ENCODE measurements at regions not wholly inside any gene's neighbourhood (a gene's known extent, or its start where the extent isn't known, plus 50 kb on each side); places are given as distances from the start of the nearest gene placed in this dataset.

DNA sequence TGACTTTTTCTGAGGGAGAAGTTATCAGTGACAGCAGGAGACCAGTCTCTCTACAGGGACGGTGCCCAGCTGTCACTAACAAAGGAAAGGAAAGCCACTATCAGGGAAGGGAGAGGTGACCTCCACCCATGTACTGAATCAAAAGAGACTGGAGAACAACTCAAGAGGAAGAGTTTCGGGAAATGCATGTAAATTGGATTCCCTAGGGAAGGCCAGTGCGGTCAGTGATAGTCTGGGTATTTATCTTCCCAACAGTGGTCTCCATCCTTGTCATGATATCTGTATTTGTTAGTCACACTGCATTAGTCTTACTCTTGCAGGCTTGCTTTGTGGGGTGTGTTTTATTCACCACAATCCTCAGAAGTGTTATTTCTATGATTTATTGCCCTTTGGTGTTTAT is 193.4 kb upstream of the KIRREL3 start:
- no peak overlapping the region for H3K27ac Mint-ChIP-seq
- TF ChIP-seq, protein P1, sequence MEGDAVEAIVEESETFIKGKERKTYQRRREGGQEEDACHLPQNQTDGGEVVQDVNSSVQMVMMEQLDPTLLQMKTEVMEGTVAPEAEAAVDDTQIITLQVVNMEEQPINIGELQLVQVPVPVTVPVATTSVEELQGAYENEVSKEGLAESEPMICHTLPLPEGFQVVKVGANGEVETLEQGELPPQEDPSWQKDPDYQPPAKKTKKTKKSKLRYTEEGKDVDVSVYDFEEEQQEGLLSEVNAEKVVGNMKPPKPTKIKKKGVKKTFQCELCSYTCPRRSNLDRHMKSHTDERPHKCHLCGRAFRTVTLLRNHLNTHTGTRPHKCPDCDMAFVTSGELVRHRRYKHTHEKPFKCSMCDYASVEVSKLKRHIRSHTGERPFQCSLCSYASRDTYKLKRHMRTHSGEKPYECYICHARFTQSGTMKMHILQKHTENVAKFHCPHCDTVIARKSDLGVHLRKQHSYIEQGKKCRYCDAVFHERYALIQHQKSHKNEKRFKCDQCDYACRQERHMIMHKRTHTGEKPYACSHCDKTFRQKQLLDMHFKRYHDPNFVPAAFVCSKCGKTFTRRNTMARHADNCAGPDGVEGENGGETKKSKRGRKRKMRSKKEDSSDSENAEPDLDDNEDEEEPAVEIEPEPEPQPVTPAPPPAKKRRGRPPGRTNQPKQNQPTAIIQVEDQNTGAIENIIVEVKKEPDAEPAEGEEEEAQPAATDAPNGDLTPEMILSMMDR (IDR thresholded peaks at IDR 0.05): no peak

DNA sequence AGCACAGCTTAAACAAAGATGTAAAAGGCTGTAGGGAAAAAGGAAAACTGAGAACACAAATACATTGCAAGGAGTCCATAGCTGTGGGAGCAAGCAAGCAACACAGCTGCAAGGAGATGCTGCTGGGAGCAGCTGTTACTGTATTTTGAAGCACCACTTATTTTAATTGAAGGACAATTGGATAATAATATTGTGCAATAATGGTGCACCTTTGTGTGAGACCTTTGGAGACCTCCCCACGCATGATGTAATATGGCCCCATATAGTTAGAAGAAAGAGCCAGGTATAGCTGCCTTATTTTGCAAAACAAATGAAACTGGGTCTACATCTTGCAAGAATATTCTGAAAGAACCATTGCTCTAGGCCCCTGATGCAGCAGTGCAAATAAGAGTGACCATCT is 191.1 kb upstream of the KIRREL3 start:
- Mint-ChIP-seq H3K4me1 (ENCODE audit: low read depth) (no peaks in the 10 kb centered on the region), H3K36me3 (ENCODE audit: low read depth) (no peaks in the 10 kb centered on the region), H3K27ac (no peak overlapping the region), H3K4me3 (no peak overlapping the region), H3K27me3 (ENCODE audit: insufficient read depth) (peaks cover 18% of the 10 kb centered on the region), H3K9me3 (no peaks in the 10 kb centered on the region)
- TF ChIP-seq, protein P1 (IDR thresholded peaks at IDR 0.05): no peak
- no peak for DNase-seq

More for the DNA sequence above, 193.4 kb upstream of the KIRREL3 start:
- H3K36me3 Mint-ChIP-seq (ENCODE audit: low read depth): no peaks in the 10 kb centered on the region
- peaks cover 18% of the 10 kb centered on the region for H3K27me3 Mint-ChIP-seq (ENCODE audit: insufficient read depth)
- no peak overlapping the region for H3K4me3 Mint-ChIP-seq
- H3K4me1 Mint-ChIP-seq (ENCODE audit: low read depth): no peaks in the 10 kb centered on the region
- no peaks in the 10 kb centered on the region for H3K9me3 Mint-ChIP-seq
- DNase-seq: no peak

DNA sequence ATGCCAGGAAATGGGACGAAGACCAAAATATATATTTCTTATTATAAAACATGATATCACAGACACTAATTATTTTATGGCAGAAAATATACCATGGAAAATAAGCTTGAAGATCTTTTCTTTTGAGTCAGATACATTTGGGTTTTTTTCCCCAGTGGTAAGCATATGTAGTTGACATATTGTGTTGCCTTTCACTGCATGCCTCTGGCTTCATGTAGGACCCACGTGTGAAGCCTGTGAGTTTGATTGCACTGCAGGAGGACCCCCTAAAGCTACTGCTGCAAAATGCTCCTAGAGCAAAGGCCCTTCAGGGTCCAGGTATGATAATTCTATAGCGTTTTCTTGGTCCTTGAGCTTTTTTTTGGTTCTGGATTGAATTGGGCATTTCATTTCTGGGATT is 190.7 kb upstream of the KIRREL3 start:
- Mint-ChIP-seq H3K36me3 (ENCODE audit: low read depth) (no peaks in the 10 kb centered on the region), H3K9me3 (no peaks in the 10 kb centered on the region), H3K27me3 (ENCODE audit: insufficient read depth) (peaks cover 18% of the 10 kb centered on the region), H3K27ac (no peak overlapping the region), H3K4me3 (no peak overlapping the region), H3K4me1 (ENCODE audit: low read depth) (no peaks in the 10 kb centered on the region)
- DNase-seq: no peak
- TF ChIP-seq, protein P1 (IDR thresholded peaks at IDR 0.05): no peak

DNA sequence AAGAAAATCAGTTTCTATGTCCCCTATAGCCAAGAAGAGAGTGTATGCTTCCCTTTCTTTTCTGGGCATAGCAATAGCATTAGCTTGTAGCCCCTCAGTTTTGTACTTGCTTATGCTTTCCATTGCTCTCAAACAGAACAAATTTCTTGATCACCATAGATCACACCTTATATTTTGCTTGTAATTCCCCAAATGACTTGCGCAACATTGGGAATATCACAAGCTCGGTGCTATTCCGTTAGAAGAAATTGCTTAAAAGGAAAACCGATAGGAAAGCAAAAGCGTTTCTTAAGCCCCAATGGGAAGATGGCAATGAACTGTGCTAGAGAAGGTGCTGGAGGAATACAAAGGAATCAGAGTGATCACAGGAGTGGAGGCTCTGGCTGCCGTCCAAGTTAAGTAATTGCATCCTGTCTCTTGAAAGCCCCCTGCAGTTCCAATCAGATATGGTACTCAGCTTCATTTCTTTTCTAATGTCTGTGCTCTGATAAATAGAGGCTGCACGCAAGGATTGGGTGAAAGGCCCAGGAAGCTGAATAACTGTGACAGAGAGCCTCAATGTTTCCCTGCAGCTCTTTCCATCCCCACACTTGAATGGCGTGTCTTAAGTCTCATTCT is 182.1 kb upstream of the KIRREL3 start:
- H3K27me3 Mint-ChIP-seq (ENCODE audit: insufficient read depth): peaks cover 5% of the 10 kb centered on the region; the same call in 1 of the 2 replicates
- H3K27ac Mint-ChIP-seq: no peak overlapping the region
- H3K9me3 Mint-ChIP-seq: no peaks in the 10 kb centered on the region
- TF ChIP-seq, protein P1 (IDR thresholded peaks at IDR 0.05): no peak
- H3K4me3 Mint-ChIP-seq: no peak overlapping the region
- no peaks in the 10 kb centered on the region for H3K36me3 Mint-ChIP-seq (ENCODE audit: low read depth)
- H3K4me1 Mint-ChIP-seq (ENCODE audit: low read depth): no peaks in the 10 kb centered on the region
- DNase-seq: no peak

DNA sequence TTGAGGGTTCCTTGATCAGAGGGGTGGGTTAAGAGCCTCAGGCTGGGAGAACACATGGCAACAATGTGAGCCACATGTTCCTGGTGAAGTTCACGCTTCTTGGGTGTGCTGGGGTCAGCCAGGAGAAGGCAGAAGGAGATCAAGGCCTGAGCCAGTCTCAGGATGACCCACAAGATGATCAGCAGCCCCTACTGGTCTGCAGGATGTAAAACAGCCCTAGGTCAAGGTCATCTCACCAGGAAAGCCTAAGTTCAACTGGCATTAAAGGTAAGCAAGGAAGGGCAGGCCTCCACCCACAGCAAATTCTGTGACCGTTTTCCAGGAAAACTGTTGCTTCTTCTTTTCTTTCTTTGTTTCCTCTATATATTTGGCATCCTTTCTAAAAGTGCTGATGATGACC is 156.7 kb upstream of the KIRREL3 start:
- peaks cover 15% of the 10 kb centered on the region for H3K27me3 Mint-ChIP-seq (ENCODE audit: insufficient read depth)
- no peak for DNase-seq
- TF ChIP-seq, protein P1 (IDR thresholded peaks at IDR 0.05): no peak
- no peak overlapping the region for H3K27ac Mint-ChIP-seq
- no peaks in the 10 kb centered on the region for H3K36me3 Mint-ChIP-seq (ENCODE audit: low read depth)
- H3K4me1 Mint-ChIP-seq (ENCODE audit: low read depth): peaks cover 16% of the 10 kb centered on the region
- no peaks in the 10 kb centered on the region for H3K9me3 Mint-ChIP-seq
- H3K4me3 Mint-ChIP-seq: no peak overlapping the region

DNA sequence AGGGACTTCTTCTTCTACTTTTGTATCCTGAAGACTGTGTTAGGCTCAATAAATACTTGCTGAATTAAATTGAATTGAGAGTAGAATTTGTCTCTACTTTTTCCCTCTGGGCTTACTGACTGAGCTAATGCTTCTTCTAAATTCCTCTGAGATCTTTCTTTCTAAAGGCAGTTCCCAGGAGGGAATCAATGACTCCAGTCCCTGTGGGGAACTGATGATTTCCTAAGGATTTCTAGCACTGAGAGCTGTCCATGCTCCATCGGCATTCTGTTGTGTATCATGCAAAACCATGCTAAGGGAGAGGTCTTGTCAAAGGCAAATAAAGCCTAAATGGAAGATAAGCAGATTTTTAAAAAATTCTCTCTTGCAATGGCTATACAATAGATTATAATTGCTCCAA is 148.8 kb upstream of the KIRREL3 start:
- peaks cover 19% of the 10 kb centered on the region for H3K27me3 Mint-ChIP-seq (ENCODE audit: insufficient read depth)
- no peak overlapping the region for H3K27ac Mint-ChIP-seq
- TF ChIP-seq, protein P1 (IDR thresholded peaks at IDR 0.05): no peak
- no peak overlapping the region for H3K4me3 Mint-ChIP-seq
- H3K4me1 Mint-ChIP-seq (ENCODE audit: low read depth): no peaks in the 10 kb centered on the region
- no peak for DNase-seq
- H3K36me3 Mint-ChIP-seq (ENCODE audit: low read depth): no peaks in the 10 kb centered on the region
- no peaks in the 10 kb centered on the region for H3K9me3 Mint-ChIP-seq
